HG03520 (cell line): ENCODE measurements at regions not wholly inside any gene's neighbourhood (a gene's known extent, or its start where the extent isn't known, plus 50 kb on each side); places are given as distances from the start of the nearest gene placed in this dataset.

Source experiments
- ATAC-seq: cut with Tn5 transposase; IDR thresholded peaks from one replicate; pipeline ENCODE4 v1.9.1; 2021; ENCODE audit warnings: mild to moderate bottlenecking, moderate library complexity; ENCODE audit not compliant: unreplicated experiment

- ATAC-seq: no peak
Measured at GRCh38 chr3:130838898-130839600, 54.8 kb upstream of the ATP2C1 start.

GRCh38 chr3:130839813-130840212 lies 54.1 kb upstream of the ATP2C1 start:
- ATAC-seq: peak; percentile 47

- no peak for ATAC-seq
Measured at GRCh38 chr3:130841357-130841756, 52.5 kb upstream of the ATP2C1 start.

- ATAC-seq: no peak
Measured at GRCh38 chr3:130843441-130843840, 50.4 kb upstream of the ATP2C1 start.
